K562 (cell line): ENCODE measurements at regions not wholly inside any gene's neighbourhood (a gene's known extent, or its start where the extent isn't known, plus 50 kb on each side); places are given as distances from the start of the nearest gene placed in this dataset.

Experiments used
- ATAC-seq: fragments of 200-7000 bp; cut with Tn5 transposase; 3 replicates; pipeline ENCODE4 v1.9.1; 2020; ENCODE audit warnings: moderate library complexity
- BruUV-seq: library from RNA; stranded (reverse); fragments of 400-500 nt; replicated peaks from 2 replicates; lab custom pipeline; 2021; lab: Mats Ljungman, UMichigan
- CTCF ChIA-PET: fragments of 300-600 bp; formaldehyde crosslinking; extraction: SDS; loops from one replicate; lab custom pipeline; 2021; ENCODE audit warnings: low intra/inter-chr PET ratio; lab: Yijun Ruan, JAX
- POLR2A ChIA-PET: fragments of 300-600, 350-650 bp; sonication (Branson Sonifier 250); formaldehyde crosslinking; extraction: SDS; loops from one replicate; lab custom pipeline; 2021; ENCODE audit warnings: antibody characterized with exemption, inconsistent platforms; lab: Yijun Ruan, JAX
- DNase-seq, 4 experiments: peaks; one replicate each; pipeline versions ENCODE4 v3.0.0 to v3.0.0-alpha.2; 2011 to 2018; ENCODE audit warnings: low spot score in 3 of 4, mixed read lengths in 3 of 4; ENCODE audit errors: extremely low read depth in 1 of 4
- FAIRE-seq: peaks from 2 replicates; lab custom pipeline; 2011; peaks lifted over from hg19 to GRCh38; lab: Jason Lieb, UNC
- H2AFZ ChIP-seq: 2 replicates; pipeline ENCODE4 v1.6.0; 2011; ENCODE audit warnings: low read depth, low read length, control low read depth, inconsistent platforms
- H3K27ac ChIP-seq: fragments of 200-600 bp; 3 replicates; pipeline ENCODE4 v1.8.0; 2011; ENCODE audit warnings: low read depth, mild to moderate bottlenecking, control low read depth, inconsistent platforms, low read length, moderate library complexity, mixed read lengths; ENCODE audit errors: extremely low read depth
- H3K27me3 ChIP-seq, 2 experiments: fragments of 300-600 bp in 1 of 2; 2 replicates in 1 of 2; 3 replicates in 1 of 2; pipeline versions ENCODE4 v1.6.0 to v1.8.0; 2011; ENCODE audit warnings: inconsistent platforms in 2 of 2, low read length in 2 of 2, mild to moderate bottlenecking in 1 of 2, mixed read lengths in 1 of 2, moderate library complexity in 1 of 2; ENCODE audit not compliant: control insufficient read depth in 2 of 2, insufficient read depth in 2 of 2
- H3K36me3 ChIP-seq: fragments of 300-600 bp; 3 replicates; pipeline ENCODE4 v1.8.0; 2011; ENCODE audit warnings: mild to moderate bottlenecking, low read length, inconsistent platforms; ENCODE audit not compliant: control insufficient read depth, insufficient read depth
- H3K4me1 ChIP-seq, 2 experiments: fragments of 200-600 bp in 1 of 2; replicated peaks in 1 of 2; 2 replicates in 1 of 2; 3 replicates in 1 of 2; pipeline versions ENCODE4 v1.5.1 to v1.8.0; 2011; ENCODE audit warnings: inconsistent platforms in 2 of 2, low read length in 2 of 2, mild to moderate bottlenecking in 1 of 2, mixed read lengths in 1 of 2, moderate library complexity in 1 of 2; ENCODE audit not compliant: control insufficient read depth in 2 of 2, insufficient read depth in 2 of 2
- H3K4me2 ChIP-seq: 2 replicates; pipeline ENCODE4 v1.6.1; 2011; ENCODE audit warnings: low read length, control low read depth, inconsistent platforms, mixed read lengths; ENCODE audit not compliant: insufficient read depth
- H3K4me3 ChIP-seq: fragments of 200-600 bp; sonication (generic), shearing (Covaris generic); 2 replicates; pipeline ENCODE4 v1.5.1; 2016; ENCODE audit warnings: control low read depth, inconsistent platforms
- H3K79me2 ChIP-seq: fragments of 200-600 bp; 3 replicates; pipeline ENCODE4 v1.8.0; 2011; ENCODE audit warnings: low read length, inconsistent platforms; ENCODE audit not compliant: control insufficient read depth, insufficient read depth
- H3K9ac ChIP-seq, 2 experiments: 2 replicates each; pipeline versions ENCODE4 v1.6.0 to v1.6.1; 2011; ENCODE audit warnings: low read depth in 2 of 2, low read length in 2 of 2, control low read depth in 1 of 2, inconsistent platforms in 1 of 2, mild to moderate bottlenecking in 1 of 2, mixed read lengths in 1 of 2; ENCODE audit not compliant: insufficient read depth in 1 of 2
- H3K9me1 ChIP-seq: one replicate; pipeline ENCODE4 v1.6.0; 2011; ENCODE audit warnings: inconsistent platforms, mild to moderate bottlenecking, low read length, moderate library complexity; ENCODE audit not compliant: control insufficient read depth, insufficient read depth
- H3K9me3 ChIP-seq: replicated peaks from 2 replicates; pipeline ENCODE4 v1.5.1; 2011; ENCODE audit warnings: low read depth, low read length, inconsistent platforms; ENCODE audit not compliant: control insufficient read depth, insufficient read depth
- H4K20me1 ChIP-seq: replicated peaks from 2 replicates; pipeline ENCODE4 v1.6.1; 2011; ENCODE audit warnings: low read length, inconsistent platforms, mixed read lengths; ENCODE audit not compliant: control insufficient read depth, insufficient read depth
- COPS2 ChIP-seq: fragments of 450-650 bp; conservative IDR thresholded peaks from 2 replicates; pipeline ENCODE4 v1.6.1; 2016; ENCODE audit warnings: mild to moderate bottlenecking, moderate library complexity
- FOS ChIP-seq: IDR thresholded peaks from 3 replicates; pipeline ENCODE4 v1.6.1; 2011; ENCODE audit not compliant: insufficient read length; ENCODE audit errors: extremely low read depth
- JUND ChIP-seq, 2 experiments: IDR thresholded peaks; 2 replicates in 1 of 2; 3 replicates in 1 of 2; pipeline ENCODE4 v1.6.1; 2011; ENCODE audit warnings: borderline replicate concordance in 2 of 2, low read depth in 2 of 2, low read length in 2 of 2, improper control_type of control experiment in 1 of 2, missing biosample characterization in 1 of 2, missing genetic modification characterization in 1 of 2, missing genetic modification reagents in 1 of 2
- NFIX ChIP-seq: fragments of 250-450 bp; sonication (Bioruptor Pico); IDR thresholded peaks from 2 replicates; pipeline ENCODE4 v1.4.0; 2020; ENCODE audit warnings: low read depth, mild to moderate bottlenecking, moderate library complexity
- RHOXF2B ChIP-seq: fragments of 250-450 bp; sonication (Bioruptor Pico); conservative IDR thresholded peaks from 2 replicates; pipeline ENCODE4 v1.5.1; 2021
- TEAD4 ChIP-seq, 2 experiments: sonication (generic) in 1 of 2; formaldehyde crosslinking in 1 of 2; IDR thresholded peaks; 2 replicates each; pipeline versions ENCODE4 v1.6.1 to v1.8.0; 2012 to 2022; ENCODE audit warnings: borderline replicate concordance in 1 of 2, inconsistent platforms in 1 of 2, low read length in 1 of 2, mild to moderate bottlenecking in 1 of 2, missing genetic modification reagents in 1 of 2
- ZNF146 ChIP-seq: IDR thresholded peaks from one replicate; pipeline ENCODE4 v1.6.1; 2018; ENCODE audit warnings: missing compliant biosample characterization; ENCODE audit not compliant: unreplicated experiment
- ZNF408 ChIP-seq: fragments of 250-450 bp; sonication (Bioruptor Pico); IDR thresholded peaks from 2 replicates; pipeline ENCODE4 v1.4.0; 2020; ENCODE audit warnings: low read depth, mild to moderate bottlenecking, moderate library complexity
- WGBS: fragments of 100-300 bp; shearing (Covaris generic); methylation state at CpG from one replicate; pipeline ENCODE4 v1.1.6; 2016; ENCODE audit warnings: low coverage, mixed read lengths; ENCODE audit not compliant: insufficient coverage; ENCODE audit errors: missing lambda C conversion rate; 5-methylcytosine and 5-hydroxymethylcytosine counted together
- in situ Hi-C: fragments of 300-500 bp; cut with MboI; formaldehyde crosslinking; loops from 4 replicates; pipeline ENCODE4 v1.15.0; 2018; ENCODE audit warnings: inconsistent platforms, mixed read lengths
- intact Hi-C: fragments of 100-400 bp; cut with micrococcal nuclease; formaldehyde crosslinking; loops from 2 replicates; pipeline ENCODE4 v1.14.2; 2022
- TF ChIP-seq, protein P1 (sequence below): sonication (generic); formaldehyde crosslinking; IDR thresholded peaks from 2 replicates; pipeline ENCODE4 v1.8.1; 2023; ENCODE audit warnings: mild to moderate bottlenecking, missing genetic modification reagents
- TF ChIP-seq, protein P2 (sequence below): fragments of 250-450 bp; sonication (Bioruptor Pico); IDR thresholded peaks from 2 replicates; pipeline ENCODE4 v1.4.0; 2020
- TF ChIP-seq, protein P3 (sequence below): fragments of 250-450 bp; sonication (Bioruptor Pico); IDR thresholded peaks from 2 replicates; pipeline ENCODE4 v1.8.0; 2021; ENCODE audit warnings: moderate library complexity, mild to moderate bottlenecking, inconsistent platforms
- TF ChIP-seq, protein P4 (sequence below): fragments of 250-450 bp; sonication (Bioruptor Pico); IDR thresholded peaks from 2 replicates; pipeline ENCODE4 v1.8.0; 2021; ENCODE audit warnings: borderline replicate concordance, mild to moderate bottlenecking, moderate library complexity; ENCODE audit not compliant: poor library complexity, severe bottlenecking

DNA sequence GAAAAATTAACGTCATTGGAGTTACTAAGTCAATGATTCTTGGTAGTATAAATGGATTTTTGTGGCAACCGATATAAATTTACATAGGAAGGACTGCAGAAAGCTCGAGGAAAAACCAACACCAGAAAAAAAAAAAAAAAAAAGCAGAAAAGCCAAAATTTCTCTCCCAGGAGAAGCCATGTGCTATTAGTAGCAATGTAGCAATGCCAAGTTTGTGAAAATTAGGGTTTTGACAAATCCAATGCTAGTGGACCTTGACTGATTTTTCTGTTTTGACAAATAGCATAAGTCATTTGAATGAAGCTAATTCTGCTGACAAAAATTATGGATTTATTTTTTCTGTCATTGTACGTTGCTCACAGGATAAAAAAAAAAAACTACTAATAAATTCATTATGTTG lies 1561.9 kb downstream of the MRPL39 start:
- Histone ChIP-seq H3K9ac (no peak overlapping the region), H3K4me2 (no peak overlapping the region), H2AFZ (no peak overlapping the region), H3K4me3 (no peak overlapping the region), H3K9me1 (no peaks in the 10 kb centered on the region), H3K4me1 (no peaks in the 10 kb centered on the region), H3K27ac (no peak overlapping the region), H3K27me3 (no peaks in the 10 kb centered on the region), H3K9me3 (no peaks in the 10 kb centered on the region), H3K79me2 (no peaks in the 10 kb centered on the region), H3K36me3 (no peaks in the 10 kb centered on the region), H4K20me1 (no peaks in the 10 kb centered on the region)
- POLR2A ChIA-PET: no interaction called here
- intact Hi-C loops: no loop called here
- DNase-seq (no peak), ATAC-seq (no peak), FAIRE-seq (no peak)
- CTCF ChIA-PET: no interaction called here
- TF ChIP-seq ZNF146 (CRISPR knock-in tag) (no peak), ZNF408 (CRISPR knock-in tag) (no peak), NFIX (CRISPR knock-in tag) (no peak), FOS (no peak), COPS2 (no peak), TEAD4 (IDR thresholded peaks at IDR 0.05; ENCODE audit: low read length) (no peak), TEAD4 (CRISPR knock-in tag; IDR thresholded peaks at IDR 0.05; ENCODE audit: borderline replicate concordance) (no peak), RHOXF2B (CRISPR knock-in tag) (no peak), JUND (IDR thresholded peaks at IDR 0.05; ENCODE audit: borderline replicate concordance, low read depth, low read length) (no peak), JUND (tag; IDR thresholded peaks at IDR 0.05; ENCODE audit: borderline replicate concordance, low read depth, low read length) (no peak)
- TF ChIP-seq, protein P1, sequence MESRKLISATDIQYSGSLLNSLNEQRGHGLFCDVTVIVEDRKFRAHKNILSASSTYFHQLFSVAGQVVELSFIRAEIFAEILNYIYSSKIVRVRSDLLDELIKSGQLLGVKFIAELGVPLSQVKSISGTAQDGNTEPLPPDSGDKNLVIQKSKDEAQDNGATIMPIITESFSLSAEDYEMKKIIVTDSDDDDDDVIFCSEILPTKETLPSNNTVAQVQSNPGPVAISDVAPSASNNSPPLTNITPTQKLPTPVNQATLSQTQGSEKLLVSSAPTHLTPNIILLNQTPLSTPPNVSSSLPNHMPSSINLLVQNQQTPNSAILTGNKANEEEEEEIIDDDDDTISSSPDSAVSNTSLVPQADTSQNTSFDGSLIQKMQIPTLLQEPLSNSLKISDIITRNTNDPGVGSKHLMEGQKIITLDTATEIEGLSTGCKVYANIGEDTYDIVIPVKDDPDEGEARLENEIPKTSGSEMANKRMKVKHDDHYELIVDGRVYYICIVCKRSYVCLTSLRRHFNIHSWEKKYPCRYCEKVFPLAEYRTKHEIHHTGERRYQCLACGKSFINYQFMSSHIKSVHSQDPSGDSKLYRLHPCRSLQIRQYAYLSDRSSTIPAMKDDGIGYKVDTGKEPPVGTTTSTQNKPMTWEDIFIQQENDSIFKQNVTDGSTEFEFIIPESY (CRISPR knock-in tag): no peak
- TF ChIP-seq, protein P2, sequence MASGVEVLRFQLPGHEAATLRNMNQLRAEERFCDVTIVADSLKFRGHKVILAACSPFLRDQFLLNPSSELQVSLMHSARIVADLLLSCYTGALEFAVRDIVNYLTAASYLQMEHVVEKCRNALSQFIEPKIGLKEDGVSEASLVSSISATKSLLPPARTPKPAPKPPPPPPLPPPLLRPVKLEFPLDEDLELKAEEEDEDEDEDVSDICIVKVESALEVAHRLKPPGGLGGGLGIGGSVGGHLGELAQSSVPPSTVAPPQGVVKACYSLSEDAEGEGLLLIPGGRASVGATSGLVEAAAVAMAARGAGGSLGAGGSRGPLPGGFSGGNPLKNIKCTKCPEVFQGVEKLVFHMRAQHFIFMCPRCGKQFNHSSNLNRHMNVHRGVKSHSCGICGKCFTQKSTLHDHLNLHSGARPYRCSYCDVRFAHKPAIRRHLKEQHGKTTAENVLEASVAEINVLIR: no peak
- TF ChIP-seq, protein P3, sequence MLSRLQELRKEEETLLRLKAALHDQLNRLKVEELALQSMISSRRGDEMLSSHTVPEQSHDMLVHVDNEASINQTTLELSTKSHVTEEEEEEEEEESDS (CRISPR knock-in tag): no peak
- TF ChIP-seq, protein P4, sequence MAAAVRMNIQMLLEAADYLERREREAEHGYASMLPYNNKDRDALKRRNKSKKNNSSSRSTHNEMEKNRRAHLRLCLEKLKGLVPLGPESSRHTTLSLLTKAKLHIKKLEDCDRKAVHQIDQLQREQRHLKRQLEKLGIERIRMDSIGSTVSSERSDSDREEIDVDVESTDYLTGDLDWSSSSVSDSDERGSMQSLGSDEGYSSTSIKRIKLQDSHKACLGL: no peak
- BruUV-seq: no TSS peak
- WGBS: 0% methylated on average over 3 of the region's 4 CpGs
- in situ Hi-C loops: no loop called here
